ENCODE measurements at regions not wholly inside any gene's neighbourhood (a gene's known extent, or its start where the extent isn't known, plus 50 kb on each side); places are given as distances from the start of the nearest gene placed in this dataset.

- Histone ChIP-seq H3T11ph (ENCODE audit: low read length) (no peak overlapping the region), H2BK20ac (ENCODE audit: low read depth, low read length, poor library complexity, severe bottlenecking) (no peak overlapping the region), H3K27ac (ENCODE audit: insufficient read length, low read depth, low read length) (no peak overlapping the region), H4K20me1 (ENCODE audit: control insufficient read depth, insufficient read depth, insufficient read length) (no peaks in the 10 kb centered on the region), H3K4me1 (ENCODE audit: insufficient read depth, low read length) (no peaks in the 10 kb centered on the region; the same call in 1 of the 2 replicates), H3K14ac (ENCODE audit: insufficient read depth, low read length) (no peak overlapping the region), H3K4ac (ENCODE audit: low read depth, low read length) (no peak overlapping the region), H4K8ac (replicated peaks; ENCODE audit: insufficient read length, low read depth, low read length) (no peak overlapping the region), H2BK15ac (ENCODE audit: low read depth, low read length) (no peak overlapping the region), H3K9ac (ENCODE audit: extremely low read depth, insufficient read length, low read length) (no peak overlapping the region), H2BK5ac (ENCODE audit: insufficient read length, low read length) (no peak overlapping the region), H4K5ac (ENCODE audit: insufficient read length, low read depth, low read length) (no peak overlapping the region), H3K23ac (ENCODE audit: insufficient read length, low read depth, low read length) (no peak overlapping the region), H3K4me2 (ENCODE audit: insufficient read depth, insufficient read length, low read length) (no peak overlapping the region), H3K79me2 (ENCODE audit: insufficient read depth, low read length) (no peaks in the 10 kb centered on the region), H3K18ac (ENCODE audit: insufficient read length, low read depth, low read length) (no peak overlapping the region), H3K27me3 (ENCODE audit: insufficient read depth, low read length) (no peaks in the 10 kb centered on the region; the same call in 1 of the 2 replicates), H3K79me1 (ENCODE audit: insufficient read depth, low read depth, low read length, poor library complexity, severe bottlenecking) (no peaks in the 10 kb centered on the region), H2BK12ac (ENCODE audit: insufficient read length, low read depth, low read length) (no peak overlapping the region), H3K9me3 (ENCODE audit: control insufficient read depth, low read depth, low read length) (no peaks in the 10 kb centered on the region), H2BK120ac (ENCODE audit: low read depth, low read length, poor library complexity, severe bottlenecking) (no peak overlapping the region), H2AFZ (ENCODE audit: low read length) (no peak overlapping the region), H2AK5ac (ENCODE audit: insufficient read length, low read length) (no peak overlapping the region), H3K23me2 (ENCODE audit: insufficient read length, low read depth, low read length, poor library complexity, severe bottlenecking) (no peaks in the 10 kb centered on the region), H4K91ac (ENCODE audit: insufficient read length, low read depth, low read length) (no peak overlapping the region), H3K56ac (ENCODE audit: insufficient read length, low read depth, low read length) (no peak overlapping the region)
- H3K27me3 Mint-ChIP-seq (ENCODE audit: low read depth), result peaks cover 45% of the 10 kb centered on the region
- WGBS (ENCODE audit: extremely low coverage, insufficient read length, low lambda C conversion rate), result no CpG with 5 or more reads among the region's 5 CpGs
- no peak overlapping the region for H3K27ac Mint-ChIP-seq
- no peak overlapping the region for H3K4me3 Mint-ChIP-seq
- peaks cover 10 to 20% of the 10 kb centered on the region in 2 experiments for H3K9me3 Mint-ChIP-seq
- H3K36me3 Mint-ChIP-seq (ENCODE audit: insufficient read depth in 1 of 3, low read depth in 3 of 3), result peaks cover 5 to 33% (median 14%) of the 10 kb centered on the region in 3 experiments
- DNase-seq, result no peak
- peaks cover 11 to 21% of the 10 kb centered on the region in 2 experiments for H3K4me1 Mint-ChIP-seq
- TF ChIP-seq CTCF (conservative IDR thresholded peaks at IDR 0.05), result no peak
Measured at GRCh38 chr4:14856934-14857235, 145.4 kb upstream of the CPEB2 start.

Data from H9 (cell line).